Kasumi-1 (cell line): ENCODE measurements at regions not wholly inside any gene's neighbourhood (a gene's known extent, or its start where the extent isn't known, plus 50 kb on each side); places are given as distances from the start of the nearest gene placed in this dataset.

ENCODE experiments used
- DNase-seq, 2 experiments: peaks; one replicate each; lab custom pipeline; 2025; lab: John Stamatoyannopoulos, UW

- DNase-seq: no peak
Observed at GRCh38 chr7:94272821-94273583, 121.7 kb upstream of the COL1A2 start.

GRCh38 chr7:94274828-94275227 is 119.9 kb upstream of the COL1A2 start:
- no peak for DNase-seq

- no peak for DNase-seq
Observed at GRCh38 chr7:94276027-94276426, 118.7 kb upstream of the COL1A2 start.

- DNase-seq: no peak
Observed at GRCh38 chr7:94276795-94277194, 117.9 kb upstream of the COL1A2 start.

GRCh38 chr7:94277236-94277635 is 117.5 kb upstream of the COL1A2 start:
- no peak for DNase-seq

GRCh38 chr7:94280851-94281250 is 113.8 kb upstream of the COL1A2 start:
- no peak for DNase-seq

- no peak for DNase-seq
Observed at GRCh38 chr7:94284104-94284503, 110.6 kb upstream of the COL1A2 start.

GRCh38 chr7:94286111-94286510 is 108.6 kb upstream of the COL1A2 start:
- DNase-seq: no peak

GRCh38 chr7:94288096-94288495 is 106.6 kb upstream of the COL1A2 start:
- DNase-seq: no peak

GRCh38 chr7:94289071-94289470 is 105.6 kb upstream of the COL1A2 start:
- DNase-seq: no peak

GRCh38 chr7:94294471-94295131 is 100.1 kb upstream of the COL1A2 start:
- DNase-seq: no peak

GRCh38 chr7:94295850-94296249 is 98.8 kb upstream of the COL1A2 start:
- peak in 1 of 2 experiments; percentile 2 for DNase-seq

GRCh38 chr7:94296881-94297280 is 97.8 kb upstream of the COL1A2 start:
- DNase-seq: no peak

- no peak for DNase-seq
Observed at GRCh38 chr7:94297397-94297838, 97.3 kb upstream of the COL1A2 start.

GRCh38 chr7:94298943-94299342 is 95.8 kb upstream of the COL1A2 start:
- DNase-seq: no peak

GRCh38 chr7:94300176-94300835 is 94.4 kb upstream of the COL1A2 start:
- no peak for DNase-seq

- DNase-seq: no peak
Observed at GRCh38 chr7:94301024-94301586, 93.6 kb upstream of the COL1A2 start.

GRCh38 chr7:94303118-94303517 is 91.6 kb upstream of the COL1A2 start:
- DNase-seq: no peak

- no peak for DNase-seq
Observed at GRCh38 chr7:94303695-94304094, 91.0 kb upstream of the COL1A2 start.

- DNase-seq: no peak
Observed at GRCh38 chr7:94304878-94305277, 89.8 kb upstream of the COL1A2 start.

- no peak for DNase-seq
Observed at GRCh38 chr7:94305836-94306235, 88.9 kb upstream of the COL1A2 start.

- no peak for DNase-seq
Observed at GRCh38 chr7:94307399-94308048, 87.2 kb upstream of the COL1A2 start.
